ENCODE measurements at regions not wholly inside any gene's neighbourhood (a gene's known extent, or its start where the extent isn't known, plus 50 kb on each side); places are given as distances from the start of the nearest gene placed in this dataset.

DNA sequence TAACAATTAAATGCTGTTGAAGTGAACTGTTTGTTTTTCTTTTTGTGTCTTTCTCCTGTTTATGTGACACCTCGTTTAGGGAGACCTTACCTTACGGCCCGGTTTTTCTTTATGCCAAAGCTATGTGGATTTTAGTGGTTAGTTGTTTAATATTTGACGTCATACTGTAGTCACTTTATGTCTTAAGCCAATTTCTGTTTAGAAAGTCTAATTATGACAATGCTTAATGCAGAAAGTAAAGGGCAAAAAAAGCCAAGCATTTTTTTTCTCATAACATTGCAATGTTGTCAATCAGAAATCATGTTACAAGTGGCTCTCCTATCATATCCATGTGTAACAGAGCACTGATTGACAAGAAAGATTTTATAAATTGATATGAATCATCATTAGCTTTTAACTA is 442.5 kb upstream of the ARRDC3 start:
- no peak for DNase-seq (ENCODE audit: low read depth)
- H3K4me3 ChIP-seq (ENCODE audit: low read depth, low read length), result no peak overlapping the region
- TF ChIP-seq, protein P1, sequence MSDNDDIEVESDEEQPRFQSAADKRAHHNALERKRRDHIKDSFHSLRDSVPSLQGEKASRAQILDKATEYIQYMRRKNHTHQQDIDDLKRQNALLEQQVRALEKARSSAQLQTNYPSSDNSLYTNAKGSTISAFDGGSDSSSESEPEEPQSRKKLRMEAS (IDR thresholded peaks at IDR 0.05; ENCODE audit: low read depth, low read length), result no peak
- no peak for TF ChIP-seq MYC (IDR thresholded peaks at IDR 0.05; ENCODE audit: low read depth, low read length)
- TF ChIP-seq POLR2A (IDR thresholded peaks at IDR 0.05; ENCODE audit: extremely low read depth, insufficient read length), result no peak
- TF ChIP-seq, protein P2, sequence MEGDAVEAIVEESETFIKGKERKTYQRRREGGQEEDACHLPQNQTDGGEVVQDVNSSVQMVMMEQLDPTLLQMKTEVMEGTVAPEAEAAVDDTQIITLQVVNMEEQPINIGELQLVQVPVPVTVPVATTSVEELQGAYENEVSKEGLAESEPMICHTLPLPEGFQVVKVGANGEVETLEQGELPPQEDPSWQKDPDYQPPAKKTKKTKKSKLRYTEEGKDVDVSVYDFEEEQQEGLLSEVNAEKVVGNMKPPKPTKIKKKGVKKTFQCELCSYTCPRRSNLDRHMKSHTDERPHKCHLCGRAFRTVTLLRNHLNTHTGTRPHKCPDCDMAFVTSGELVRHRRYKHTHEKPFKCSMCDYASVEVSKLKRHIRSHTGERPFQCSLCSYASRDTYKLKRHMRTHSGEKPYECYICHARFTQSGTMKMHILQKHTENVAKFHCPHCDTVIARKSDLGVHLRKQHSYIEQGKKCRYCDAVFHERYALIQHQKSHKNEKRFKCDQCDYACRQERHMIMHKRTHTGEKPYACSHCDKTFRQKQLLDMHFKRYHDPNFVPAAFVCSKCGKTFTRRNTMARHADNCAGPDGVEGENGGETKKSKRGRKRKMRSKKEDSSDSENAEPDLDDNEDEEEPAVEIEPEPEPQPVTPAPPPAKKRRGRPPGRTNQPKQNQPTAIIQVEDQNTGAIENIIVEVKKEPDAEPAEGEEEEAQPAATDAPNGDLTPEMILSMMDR (IDR thresholded peaks at IDR 0.05; ENCODE audit: low read depth, low read length), result no peak

DNA sequence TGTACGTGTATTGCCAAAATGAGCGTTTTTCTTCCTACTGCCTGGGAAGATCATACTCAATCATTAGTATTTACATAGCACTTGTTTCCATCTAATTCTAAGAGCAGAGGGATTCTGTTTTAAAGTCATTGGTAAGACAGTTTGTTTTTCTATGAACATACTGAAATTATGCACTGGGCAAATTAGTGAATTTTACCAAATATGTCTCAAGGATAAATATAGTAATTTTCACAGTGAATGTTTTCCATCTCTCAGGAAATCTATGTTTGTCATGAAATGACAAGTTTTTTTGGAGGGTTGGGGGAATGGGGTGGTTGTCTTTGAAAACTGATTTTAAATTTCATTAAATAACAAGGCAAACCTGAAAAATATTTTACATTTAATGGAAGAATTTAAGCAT is 441.3 kb upstream of the ARRDC3 start:
- DNase-seq (ENCODE audit: low read depth), result no peak
- H3K4me3 ChIP-seq (ENCODE audit: low read depth, low read length), result no peak overlapping the region
- TF ChIP-seq, protein P1 (IDR thresholded peaks at IDR 0.05; ENCODE audit: low read depth, low read length), result no peak
- TF ChIP-seq POLR2A (IDR thresholded peaks at IDR 0.05; ENCODE audit: extremely low read depth, insufficient read length) (no peak), MYC (IDR thresholded peaks at IDR 0.05; ENCODE audit: low read depth, low read length) (no peak)
- TF ChIP-seq, protein P2 (IDR thresholded peaks at IDR 0.05; ENCODE audit: low read depth, low read length), result no peak

DNA sequence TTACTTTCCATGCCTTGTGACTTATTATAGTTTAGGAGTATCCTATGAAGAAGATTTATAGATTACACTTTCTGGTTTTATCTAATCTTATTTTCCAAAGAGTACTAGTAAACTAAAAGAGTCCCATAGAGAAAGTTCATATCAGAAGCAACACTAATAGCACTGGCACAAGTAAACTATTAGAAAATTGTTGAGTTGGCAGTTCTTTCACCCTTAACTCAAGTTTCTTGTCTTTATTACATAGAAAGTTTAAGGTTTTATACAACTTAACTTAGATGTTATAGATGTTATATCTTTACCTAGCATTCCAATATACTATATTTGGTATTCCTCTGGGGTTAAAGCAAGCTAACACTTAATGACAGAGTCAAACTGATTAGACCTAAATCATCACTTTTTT is 437.8 kb upstream of the ARRDC3 start:
- DNase-seq (ENCODE audit: low read depth), result no peak
- no peak for TF ChIP-seq MYC (IDR thresholded peaks at IDR 0.05; ENCODE audit: low read depth, low read length)
- TF ChIP-seq, protein P2 (IDR thresholded peaks at IDR 0.05; ENCODE audit: low read depth, low read length), result no peak
- TF ChIP-seq, protein P1 (IDR thresholded peaks at IDR 0.05; ENCODE audit: low read depth, low read length), result no peak
- no peak overlapping the region for H3K4me3 ChIP-seq (ENCODE audit: low read depth, low read length)

DNA sequence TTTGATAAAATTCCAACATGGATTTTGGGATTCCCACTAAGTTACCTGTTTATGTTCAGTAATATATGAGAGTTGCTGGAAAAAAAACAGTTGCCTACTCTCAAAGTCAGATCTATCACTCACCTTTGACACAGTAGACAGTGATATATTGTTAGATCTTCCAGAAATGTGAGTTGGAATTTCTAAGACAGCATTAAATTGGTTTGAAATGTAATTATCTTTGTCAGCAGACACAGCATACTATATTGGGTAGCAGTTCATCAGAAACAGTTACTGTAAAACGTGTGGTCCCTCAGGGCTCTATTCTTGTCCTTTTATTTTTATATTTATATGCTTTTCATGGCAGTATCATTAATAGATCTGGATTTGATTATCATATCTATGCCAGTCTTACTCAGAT is 433.6 kb upstream of the ARRDC3 start:
- DNase-seq (ENCODE audit: low read depth), result no peak
- no peak overlapping the region for H3K4me3 ChIP-seq (ENCODE audit: low read depth, low read length)
- TF ChIP-seq, protein P2 (IDR thresholded peaks at IDR 0.05; ENCODE audit: low read depth, low read length), result no peak
- TF ChIP-seq POLR2A (IDR thresholded peaks at IDR 0.05; ENCODE audit: extremely low read depth, insufficient read length), result no peak
- TF ChIP-seq MYC (IDR thresholded peaks at IDR 0.05; ENCODE audit: low read depth, low read length), result no peak
- TF ChIP-seq, protein P1 (IDR thresholded peaks at IDR 0.05; ENCODE audit: low read depth, low read length), result no peak

DNA sequence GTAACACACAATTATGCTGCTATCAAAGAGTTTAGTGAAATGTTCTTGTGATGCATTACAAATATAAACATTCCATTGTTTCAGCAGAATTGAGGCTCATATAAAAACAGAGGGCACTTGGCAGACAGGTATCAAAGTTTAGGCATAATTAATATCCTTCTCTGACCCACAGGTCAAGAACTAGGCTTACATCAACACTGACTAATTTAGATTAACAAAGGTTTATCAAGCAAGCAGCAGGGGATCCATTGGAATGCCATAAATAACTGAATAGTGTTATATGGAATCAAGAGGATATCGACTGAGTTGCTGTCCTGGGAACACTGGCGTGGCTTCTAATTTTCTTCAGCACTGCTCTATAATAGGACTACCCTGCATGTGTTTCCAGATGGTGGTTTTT is 414.5 kb upstream of the ARRDC3 start:
- TF ChIP-seq, protein P2 (IDR thresholded peaks at IDR 0.05; ENCODE audit: low read depth, low read length), result no peak
- TF ChIP-seq POLR2A (IDR thresholded peaks at IDR 0.05; ENCODE audit: extremely low read depth, insufficient read length) (no peak), MYC (IDR thresholded peaks at IDR 0.05; ENCODE audit: low read depth, low read length) (no peak)
- TF ChIP-seq, protein P1 (IDR thresholded peaks at IDR 0.05; ENCODE audit: low read depth, low read length), result no peak
- DNase-seq (ENCODE audit: low read depth), result no peak
- H3K4me3 ChIP-seq (ENCODE audit: low read depth, low read length), result no peak overlapping the region

Data from NB4 (cell line).